ENCODE measurements at regions not wholly inside any gene's neighbourhood (a gene's known extent, or its start where the extent isn't known, plus 50 kb on each side); places are given as distances from the start of the nearest gene placed in this dataset.

- Histone ChIP-seq H3K56ac (ENCODE audit: extremely low read depth, insufficient read depth, low read length) (no peak overlapping the region), H3K79me1 (ENCODE audit: low read depth in 1 of 2, low read length in 2 of 2) (no peaks in the 10 kb centered on the region), H2BK15ac (ENCODE audit: low read depth, low read length) (no peak overlapping the region), H3K9ac (ENCODE audit: low read depth, low read length) (no peak overlapping the region), H2AK9ac (replicated peaks; ENCODE audit: low read depth, low read length, poor library complexity) (no peak overlapping the region), H3K27me3 (ENCODE audit: control insufficient read depth, insufficient read depth, low read length) (no peaks in the 10 kb centered on the region), H3K4me3 (ENCODE audit: insufficient read depth, low read depth, low read length) (no peak overlapping the region), H3K18ac (ENCODE audit: low read depth, low read length) (no peak overlapping the region), H3K23ac (ENCODE audit: low read depth, low read length) (no peak overlapping the region), H2AFZ (replicated peaks; ENCODE audit: low read length, poor library complexity) (no peak overlapping the region), H3K4ac (ENCODE audit: low read depth, low read length) (no peak overlapping the region), H2BK5ac (ENCODE audit: low read depth, low read length, poor library complexity, severe bottlenecking) (no peak overlapping the region), H3K9me3 (ENCODE audit: control insufficient read depth, insufficient read depth, low read length) (no peaks in the 10 kb centered on the region), H2BK120ac (ENCODE audit: low read depth, low read length) (no peak overlapping the region), H3K4me2 (ENCODE audit: low read depth, low read length) (no peak overlapping the region), H2BK20ac (ENCODE audit: low read depth, low read length) (no peak overlapping the region), H4K5ac (ENCODE audit: low read depth, low read length) (no peak overlapping the region), H4K91ac (ENCODE audit: insufficient read depth, low read depth, low read length) (no peak overlapping the region), H4K20me1 (ENCODE audit: insufficient read depth, low read length) (no peaks in the 10 kb centered on the region), H3K27ac (ENCODE audit: insufficient read depth, low read length) (no peak overlapping the region), H3K14ac (replicated peaks; ENCODE audit: low read depth, low read length) (no peak overlapping the region), H3K36me3 (ENCODE audit: control insufficient read depth, insufficient read depth, low read length) (no peaks in the 10 kb centered on the region), H4K8ac (ENCODE audit: low read depth in 2 of 2, low read length in 2 of 2) (no peak overlapping the region), H3K9me1 (ENCODE audit: insufficient read depth, low read length) (no peaks in the 10 kb centered on the region), H3K4me1 (ENCODE audit: control insufficient read depth, insufficient read depth, low read length) (no peaks in the 10 kb centered on the region), H2AK5ac (ENCODE audit: low read depth, low read length) (no peak overlapping the region)
- DNase-seq (no peak), ATAC-seq (ENCODE audit: low read depth) (no peak)
- TF ChIP-seq CEBPB (IDR thresholded peaks at IDR 0.05; ENCODE audit: low read depth, low read length) (0 out of 2 replicates have a peak, but pooled peaks have one; percentile 6), NFE2L2 (IDR thresholded peaks at IDR 0.05; ENCODE audit: low read depth, low read length) (no peak), RCOR1 (IDR thresholded peaks at IDR 0.05; ENCODE audit: insufficient replicate concordance, low read length) (no peak)
- POLR2A ChIA-PET (ENCODE audit: unreplicated experiment): no interaction called here
- intact Hi-C loops (cut with micrococcal nuclease) (no loop called here), dilution Hi-C loops (cut with HindIII; ENCODE audit: low sequenced_read_pairs, unreplicated experiment) (no loop called here), in situ Hi-C loops (cut with MboI; ENCODE audit: low sequenced_read_pairs) (no loop called here)
- no TSS peak for BruUV-seq (replicated peaks)
- CTCF ChIA-PET: no interaction called here
These were observed 181.0 kb downstream of the GPAT3 start for GRCh38 chr4:83716874-83717273.

Measured in IMR-90 (cell line).